ENCODE measurements at regions not wholly inside any gene's neighbourhood (a gene's known extent, or its start where the extent isn't known, plus 50 kb on each side); places are given as distances from the start of the nearest gene placed in this dataset.

DNA sequence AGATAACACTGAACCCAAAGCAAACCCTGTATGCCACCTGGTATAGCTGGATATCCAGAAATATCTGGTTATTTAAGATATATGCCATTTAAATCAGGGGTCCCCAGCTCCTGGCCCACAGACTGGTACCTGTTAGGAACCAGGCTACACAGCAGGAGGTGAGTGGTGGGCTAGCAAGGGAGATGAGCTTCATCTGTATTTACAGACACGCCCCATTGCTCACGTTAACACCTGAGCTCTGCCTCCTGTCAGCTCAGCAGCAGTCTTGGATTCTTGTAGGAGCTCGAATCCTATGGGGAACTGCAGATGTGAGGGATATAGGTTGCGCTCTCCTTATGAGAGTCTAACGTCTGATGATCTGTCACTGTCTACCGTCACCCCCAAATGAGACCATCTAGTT, 646.6 kb downstream of the TLE4 start:
- DNase-seq (ENCODE audit: low spot score) (peak; percentile 23), ATAC-seq (ENCODE audit: low read depth) (no peak)
- no peaks in the 10 kb centered on the region for H3K4me1 ChIP-seq (ENCODE audit: insufficient read depth, poor library complexity, severe bottlenecking)
- H3K27ac ChIP-seq (ENCODE audit: poor library complexity, severe bottlenecking): no peak overlapping the region
- H3K9me3 ChIP-seq (ENCODE audit: severe bottlenecking): no peaks in the 10 kb centered on the region
- H3K4me3 ChIP-seq (ENCODE audit: severe bottlenecking): no peak overlapping the region
- H3K27me3 ChIP-seq (ENCODE audit: insufficient read depth, poor library complexity, severe bottlenecking): no peaks in the 10 kb centered on the region
- no peaks in the 10 kb centered on the region for H3K36me3 ChIP-seq (ENCODE audit: low read depth)
- TF ChIP-seq, protein P1, sequence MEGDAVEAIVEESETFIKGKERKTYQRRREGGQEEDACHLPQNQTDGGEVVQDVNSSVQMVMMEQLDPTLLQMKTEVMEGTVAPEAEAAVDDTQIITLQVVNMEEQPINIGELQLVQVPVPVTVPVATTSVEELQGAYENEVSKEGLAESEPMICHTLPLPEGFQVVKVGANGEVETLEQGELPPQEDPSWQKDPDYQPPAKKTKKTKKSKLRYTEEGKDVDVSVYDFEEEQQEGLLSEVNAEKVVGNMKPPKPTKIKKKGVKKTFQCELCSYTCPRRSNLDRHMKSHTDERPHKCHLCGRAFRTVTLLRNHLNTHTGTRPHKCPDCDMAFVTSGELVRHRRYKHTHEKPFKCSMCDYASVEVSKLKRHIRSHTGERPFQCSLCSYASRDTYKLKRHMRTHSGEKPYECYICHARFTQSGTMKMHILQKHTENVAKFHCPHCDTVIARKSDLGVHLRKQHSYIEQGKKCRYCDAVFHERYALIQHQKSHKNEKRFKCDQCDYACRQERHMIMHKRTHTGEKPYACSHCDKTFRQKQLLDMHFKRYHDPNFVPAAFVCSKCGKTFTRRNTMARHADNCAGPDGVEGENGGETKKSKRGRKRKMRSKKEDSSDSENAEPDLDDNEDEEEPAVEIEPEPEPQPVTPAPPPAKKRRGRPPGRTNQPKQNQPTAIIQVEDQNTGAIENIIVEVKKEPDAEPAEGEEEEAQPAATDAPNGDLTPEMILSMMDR (IDR thresholded peaks at IDR 0.05; ENCODE audit: poor library complexity, severe bottlenecking): no peak

DNA sequence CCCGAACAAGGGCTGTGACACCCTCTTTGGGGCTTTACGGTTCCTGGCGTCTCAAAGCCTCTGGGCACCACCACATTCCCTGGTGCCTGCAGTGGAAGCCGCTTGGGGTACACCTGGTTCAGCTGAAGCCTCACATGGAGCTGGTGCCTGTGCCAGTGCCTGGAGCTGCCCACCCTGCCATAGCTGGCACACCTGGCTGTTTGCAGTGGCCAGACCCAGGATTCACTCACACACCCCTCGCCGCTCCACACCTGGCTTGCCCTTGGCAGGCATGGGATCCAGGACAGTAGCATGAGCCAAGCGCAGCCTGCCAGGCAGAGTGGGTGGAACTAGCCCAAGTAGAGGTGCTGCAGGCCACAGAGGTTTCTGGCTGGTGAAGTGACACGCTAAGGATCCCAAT, 641.8 kb downstream of the TLE4 start:
- Histone ChIP-seq H3K9me3 (ENCODE audit: severe bottlenecking) (no peaks in the 10 kb centered on the region), H3K27ac (ENCODE audit: poor library complexity, severe bottlenecking) (no peak overlapping the region), H3K36me3 (ENCODE audit: low read depth) (no peaks in the 10 kb centered on the region), H3K4me3 (ENCODE audit: severe bottlenecking) (no peak overlapping the region), H3K27me3 (ENCODE audit: insufficient read depth, poor library complexity, severe bottlenecking) (no peaks in the 10 kb centered on the region), H3K4me1 (ENCODE audit: insufficient read depth, poor library complexity, severe bottlenecking) (no peaks in the 10 kb centered on the region)
- DNase-seq (ENCODE audit: low spot score) (peak; percentile 49), ATAC-seq (ENCODE audit: low read depth) (no peak)
- TF ChIP-seq, protein P1 (IDR thresholded peaks at IDR 0.05; ENCODE audit: poor library complexity, severe bottlenecking): no peak

DNA sequence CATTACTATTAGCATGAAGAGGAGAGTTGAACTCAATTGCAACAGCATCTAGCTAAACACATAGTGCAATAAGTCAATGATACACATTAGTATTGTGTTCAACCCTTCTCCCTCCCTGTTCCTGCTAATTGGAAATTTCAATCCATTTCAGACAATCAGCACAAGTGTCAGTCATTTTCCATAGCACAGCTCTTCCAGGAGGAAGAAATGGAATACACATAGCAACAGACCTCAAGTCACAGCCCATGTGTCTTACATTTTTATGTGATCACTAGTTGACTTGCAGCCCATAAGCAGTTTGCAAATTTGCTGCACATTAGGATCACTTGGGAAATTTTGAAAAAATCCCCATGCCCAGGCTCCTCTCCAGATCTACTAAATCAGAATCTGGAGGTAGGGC, 636.9 kb downstream of the TLE4 start:
- Histone ChIP-seq H3K27me3 (ENCODE audit: insufficient read depth, poor library complexity, severe bottlenecking) (no peaks in the 10 kb centered on the region), H3K36me3 (ENCODE audit: low read depth) (no peaks in the 10 kb centered on the region), H3K4me3 (ENCODE audit: severe bottlenecking) (no peak overlapping the region), H3K4me1 (ENCODE audit: insufficient read depth, poor library complexity, severe bottlenecking) (no peaks in the 10 kb centered on the region), H3K9me3 (ENCODE audit: severe bottlenecking) (no peaks in the 10 kb centered on the region), H3K27ac (ENCODE audit: poor library complexity, severe bottlenecking) (no peak overlapping the region)
- TF ChIP-seq, protein P1 (IDR thresholded peaks at IDR 0.05; ENCODE audit: poor library complexity, severe bottlenecking): no peak
- DNase-seq (ENCODE audit: low spot score) (no peak), ATAC-seq (ENCODE audit: low read depth) (no peak)

DNA sequence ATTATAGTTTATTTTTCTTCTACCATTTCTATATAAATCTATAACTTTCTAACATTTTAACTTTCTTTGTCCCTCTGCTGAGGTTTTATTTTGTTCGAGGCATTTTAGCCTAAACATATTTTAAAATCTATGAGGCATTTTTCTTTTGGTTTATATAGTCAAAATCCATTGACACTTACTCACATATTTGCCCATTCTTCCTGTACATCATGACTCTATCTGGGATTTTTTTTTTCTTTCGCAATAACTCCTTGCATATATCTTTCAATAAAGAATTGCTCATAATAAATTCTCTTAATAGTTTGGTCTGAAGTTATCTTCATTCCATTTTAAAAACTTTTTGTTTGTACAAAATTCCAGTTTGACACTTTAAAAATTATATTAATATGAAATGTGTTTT, 632.3 kb downstream of the TLE4 start:
- Histone ChIP-seq H3K36me3 (ENCODE audit: low read depth) (no peaks in the 10 kb centered on the region), H3K27ac (ENCODE audit: poor library complexity, severe bottlenecking) (no peak overlapping the region), H3K4me1 (ENCODE audit: insufficient read depth, poor library complexity, severe bottlenecking) (no peaks in the 10 kb centered on the region), H3K4me3 (ENCODE audit: severe bottlenecking) (no peak overlapping the region), H3K9me3 (ENCODE audit: severe bottlenecking) (no peaks in the 10 kb centered on the region), H3K27me3 (ENCODE audit: insufficient read depth, poor library complexity, severe bottlenecking) (no peaks in the 10 kb centered on the region)
- TF ChIP-seq, protein P1 (IDR thresholded peaks at IDR 0.05; ENCODE audit: poor library complexity, severe bottlenecking): no peak
- ATAC-seq (ENCODE audit: low read depth) (0 out of 3 replicates have a peak, but pooled peaks have one; percentile 33), DNase-seq (ENCODE audit: low spot score) (no peak)

DNA sequence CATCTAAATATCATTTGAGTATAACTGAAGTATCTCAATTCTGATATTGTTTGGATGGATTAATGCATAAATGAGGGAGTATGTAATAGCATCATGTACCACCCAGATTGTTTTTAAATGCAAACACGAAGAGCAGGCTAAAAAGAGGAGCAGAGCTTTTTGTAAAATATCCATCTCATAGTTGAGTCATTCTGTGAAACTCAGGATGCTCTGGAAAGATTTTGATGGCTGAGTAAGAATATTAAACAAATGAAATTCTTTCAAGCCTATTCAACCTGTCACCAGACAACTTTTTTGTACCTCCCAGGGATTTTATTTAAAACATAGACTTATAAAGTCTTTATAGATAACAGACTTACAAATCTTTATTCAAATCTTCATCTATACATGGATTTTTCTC, 625.9 kb downstream of the TLE4 start:
- no peak for DNase-seq (ENCODE audit: low spot score)
- ATAC-seq (ENCODE audit: low read depth): no peak
- Histone ChIP-seq H3K27me3 (ENCODE audit: insufficient read depth, poor library complexity, severe bottlenecking) (no peaks in the 10 kb centered on the region), H3K9me3 (ENCODE audit: severe bottlenecking) (no peaks in the 10 kb centered on the region), H3K4me3 (ENCODE audit: severe bottlenecking) (no peak overlapping the region), H3K27ac (ENCODE audit: poor library complexity, severe bottlenecking) (no peak overlapping the region), H3K36me3 (ENCODE audit: low read depth) (no peaks in the 10 kb centered on the region), H3K4me1 (ENCODE audit: insufficient read depth, poor library complexity, severe bottlenecking) (no peaks in the 10 kb centered on the region)
- TF ChIP-seq, protein P1 (IDR thresholded peaks at IDR 0.05; ENCODE audit: poor library complexity, severe bottlenecking): no peak

Data from RWPE2 (cell line).